CD14-positive monocyte (primary cell): ENCODE measurements at regions not wholly inside any gene's neighbourhood (a gene's known extent, or its start where the extent isn't known, plus 50 kb on each side); places are given as distances from the start of the nearest gene placed in this dataset.

Experiments used
- DNase-seq, 3 donors: peaks; one replicate each; pipeline ENCODE4 v3.0.0-alpha.2; 2011 to 2022
- H2AFZ ChIP-seq: 2 replicates; pipeline ENCODE4 v1.6.0; 2012; ENCODE audit warnings: mild to moderate bottlenecking, low read depth, low read length, inconsistent platforms; ENCODE audit not compliant: insufficient read depth, poor library complexity, severe bottlenecking
- H3K27ac ChIP-seq, 2 donors: 1 replicate in 1 of 2; 2 replicates in 1 of 2; pipeline ENCODE4 v1.5.1; 2012 to 2013; ENCODE audit warnings: low read length in 2 of 2, control low read depth in 1 of 2, inconsistent platforms in 1 of 2, low read depth in 1 of 2, mild to moderate bottlenecking in 1 of 2
- H3K27me3 ChIP-seq, 2 donors: one replicate each; pipeline versions ENCODE4 v1.6.0 to v1.6.1; 2011 to 2013; ENCODE audit warnings: low read length in 2 of 2; ENCODE audit not compliant: control insufficient read depth in 2 of 2, insufficient read depth in 2 of 2
- H3K36me3 ChIP-seq, 2 donors: replicated peaks in 1 of 2; 1 replicate in 1 of 2; 2 replicates in 1 of 2; pipeline versions ENCODE4 v1.5.1 to v1.6.1; 2012 to 2013; ENCODE audit warnings: low read length in 2 of 2, control low read depth in 1 of 2, inconsistent platforms in 1 of 2, mild to moderate bottlenecking in 1 of 2; ENCODE audit not compliant: insufficient read depth in 2 of 2, control insufficient read depth in 1 of 2
- H3K4me1 ChIP-seq, 2 donors: 1 replicate in 1 of 2; 2 replicates in 1 of 2; pipeline versions ENCODE4 v1.5.1 to v1.6.1; 2012 to 2013; ENCODE audit warnings: low read length in 2 of 2, control low read depth in 1 of 2, inconsistent platforms in 1 of 2, mild to moderate bottlenecking in 1 of 2, moderate library complexity in 1 of 2; ENCODE audit not compliant: insufficient read depth in 2 of 2, control insufficient read depth in 1 of 2
- H3K4me2 ChIP-seq: replicated peaks from 2 replicates; pipeline ENCODE3; 2012; ENCODE audit warnings: low read length, moderate library complexity, mild to moderate bottlenecking; ENCODE audit not compliant: poor library complexity, severe bottlenecking; ENCODE audit errors: extremely low read depth
- H3K4me3 ChIP-seq, 3 experiments: fragments of 200-600 bp in 1 of 3; sonication (generic) in 1 of 3; replicated peaks in 1 of 3; 1 replicate in 2 of 3; 2 replicates in 1 of 3; pipeline ENCODE4 v1.5.1; 2011 to 2013; ENCODE audit warnings: low read length in 3 of 3, mild to moderate bottlenecking in 3 of 3, control low read depth in 2 of 3, low read depth in 2 of 3, inconsistent platforms in 1 of 3, moderate library complexity in 1 of 3
- H3K79me2 ChIP-seq: 2 replicates; pipeline ENCODE4 v1.6.0; 2012; ENCODE audit warnings: mild to moderate bottlenecking, control low read depth, inconsistent platforms, low read length, moderate library complexity; ENCODE audit not compliant: insufficient read depth
- H3K9ac ChIP-seq: 2 replicates; pipeline ENCODE4 v1.6.0; 2017; ENCODE audit warnings: low read length, mild to moderate bottlenecking; ENCODE audit not compliant: insufficient read depth, poor library complexity, severe bottlenecking
- H3K9me3 ChIP-seq, 2 donors: replicated peaks in 1 of 2; 1 replicate in 1 of 2; 2 replicates in 1 of 2; pipeline versions ENCODE4 v1.5.1 to v1.6.1; 2012 to 2013; ENCODE audit warnings: low read length in 2 of 2, control low read depth in 1 of 2; ENCODE audit not compliant: control insufficient read depth in 1 of 2, insufficient read depth in 1 of 2
- H4K20me1 ChIP-seq: 2 replicates; pipeline ENCODE4 v1.6.0; 2012; ENCODE audit warnings: mild to moderate bottlenecking, low read length, control low read depth, moderate library complexity; ENCODE audit not compliant: insufficient read depth
- H3K27ac Mint-ChIP-seq, 7 donors: one replicate each; pipeline ENCODE4 v1.8.0; 2020; ENCODE audit warnings: mild to moderate bottlenecking in 7 of 7, mixed read lengths in 7 of 7, moderate library complexity in 6 of 7, inconsistent platforms in 2 of 7
- H3K27me3 Mint-ChIP-seq, 3 donors: one replicate each; pipeline ENCODE4 v1.8.0; 2021 to 2022; ENCODE audit warnings: low read depth in 3 of 3, mild to moderate bottlenecking in 3 of 3, mixed read lengths in 3 of 3, moderate library complexity in 3 of 3, inconsistent platforms in 1 of 3
- H3K36me3 Mint-ChIP-seq, 2 donors: one replicate each; pipeline ENCODE4 v1.8.0; 2020; ENCODE audit warnings: mixed read lengths in 2 of 2, inconsistent platforms in 1 of 2, mild to moderate bottlenecking in 1 of 2
- H3K4me1 Mint-ChIP-seq: one replicate; pipeline ENCODE4 v1.8.0; 2020; ENCODE audit warnings: mild to moderate bottlenecking, mixed read lengths
- H3K4me3 Mint-ChIP-seq, 2 donors: one replicate each; pipeline ENCODE4 v1.8.0; 2020; ENCODE audit warnings: mild to moderate bottlenecking in 2 of 2, mixed read lengths in 2 of 2, moderate library complexity in 1 of 2
- H3K9me3 Mint-ChIP-seq, 7 donors: one replicate each; pipeline ENCODE4 v1.8.0; 2020 to 2022; ENCODE audit warnings: mixed read lengths in 7 of 7, mild to moderate bottlenecking in 6 of 7, moderate library complexity in 6 of 7, inconsistent platforms in 2 of 7
- WGBS: methylation state at CpG from one replicate; pipeline ENCODE4 v1.1.5; 2013; ENCODE audit warnings: missing lambda C conversion rate; ENCODE audit not compliant: insufficient coverage; 5-methylcytosine and 5-hydroxymethylcytosine counted together
- intact Hi-C, 2 donors: fragments of 100-400 bp; cut with micrococcal nuclease; formaldehyde crosslinking; loops; one replicate each; pipeline versions ENCODE4 v1.15.0 to v1.15.1; 2023
- TF ChIP-seq, protein P1 (sequence below): fragments of 200-600 bp; IDR thresholded peaks from one replicate; pipeline ENCODE4 v1.8.0; 2022; ENCODE audit warnings: antibody characterized with exemption, mild to moderate bottlenecking

- H3K27ac Mint-ChIP-seq, result no peak overlapping the region
- no peaks in the 10 kb centered on the region for H3K79me2 ChIP-seq
- intact Hi-C loops, result no loop called here
- TF ChIP-seq, protein P1, sequence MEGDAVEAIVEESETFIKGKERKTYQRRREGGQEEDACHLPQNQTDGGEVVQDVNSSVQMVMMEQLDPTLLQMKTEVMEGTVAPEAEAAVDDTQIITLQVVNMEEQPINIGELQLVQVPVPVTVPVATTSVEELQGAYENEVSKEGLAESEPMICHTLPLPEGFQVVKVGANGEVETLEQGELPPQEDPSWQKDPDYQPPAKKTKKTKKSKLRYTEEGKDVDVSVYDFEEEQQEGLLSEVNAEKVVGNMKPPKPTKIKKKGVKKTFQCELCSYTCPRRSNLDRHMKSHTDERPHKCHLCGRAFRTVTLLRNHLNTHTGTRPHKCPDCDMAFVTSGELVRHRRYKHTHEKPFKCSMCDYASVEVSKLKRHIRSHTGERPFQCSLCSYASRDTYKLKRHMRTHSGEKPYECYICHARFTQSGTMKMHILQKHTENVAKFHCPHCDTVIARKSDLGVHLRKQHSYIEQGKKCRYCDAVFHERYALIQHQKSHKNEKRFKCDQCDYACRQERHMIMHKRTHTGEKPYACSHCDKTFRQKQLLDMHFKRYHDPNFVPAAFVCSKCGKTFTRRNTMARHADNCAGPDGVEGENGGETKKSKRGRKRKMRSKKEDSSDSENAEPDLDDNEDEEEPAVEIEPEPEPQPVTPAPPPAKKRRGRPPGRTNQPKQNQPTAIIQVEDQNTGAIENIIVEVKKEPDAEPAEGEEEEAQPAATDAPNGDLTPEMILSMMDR, result no peak
- H2AFZ ChIP-seq, result no peak overlapping the region
- WGBS, result no CpG with 5 or more reads among the region's 4 CpGs
- peaks cover 2 to 8% (median 5%) of the 10 kb centered on the region in 7 donors for H3K9me3 Mint-ChIP-seq
- peaks cover 0 to 2% (median 0%) of the 10 kb centered on the region in 3 donors for H3K27me3 Mint-ChIP-seq
- DNase-seq, result no peak
- no peak overlapping the region for H3K4me3 ChIP-seq
- no peaks in the 10 kb centered on the region for H3K36me3 Mint-ChIP-seq
- no peak overlapping the region for H3K9ac ChIP-seq
- no peak overlapping the region for H3K27ac ChIP-seq
- no peaks in the 10 kb centered on the region for H3K27me3 ChIP-seq
- no peak overlapping the region for H3K4me2 ChIP-seq
- H3K4me3 Mint-ChIP-seq, result no peak overlapping the region
- H4K20me1 ChIP-seq, result no peaks in the 10 kb centered on the region
- no peaks in the 10 kb centered on the region for H3K36me3 ChIP-seq
- peaks cover 0 to 10% of the 10 kb centered on the region in 2 donors for H3K9me3 ChIP-seq
- no peaks in the 10 kb centered on the region for H3K4me1 ChIP-seq
- no peaks in the 10 kb centered on the region for H3K4me1 Mint-ChIP-seq
Observed at GRCh38 chr11:87493516-87493915, 455.8 kb downstream of the TMEM135 start.

GRCh38 chr11:87491381-87491780, 453.6 kb downstream of the TMEM135 start:
- H3K4me3 ChIP-seq, result no peak overlapping the region

More at GRCh38 chr11:87491381-87491780, 453.6 kb downstream of the TMEM135 start:
- Mint-ChIP-seq H3K9me3 (peaks cover 0 to 7% (median 2%) of the 10 kb centered on the region in 7 donors), H3K4me3 (no peak overlapping the region), H3K27me3 (peaks cover 0 to 2% (median 0%) of the 10 kb centered on the region in 3 donors), H3K36me3 (no peaks in the 10 kb centered on the region), H3K27ac (no peak overlapping the region), H3K4me1 (no peaks in the 10 kb centered on the region)
- Histone ChIP-seq H3K36me3 (no peaks in the 10 kb centered on the region), H3K27ac (no peak overlapping the region), H4K20me1 (no peaks in the 10 kb centered on the region), H3K79me2 (no peaks in the 10 kb centered on the region), H3K4me2 (no peak overlapping the region), H3K9ac (no peak overlapping the region), H3K4me1 (no peaks in the 10 kb centered on the region), H3K9me3 (no peaks in the 10 kb centered on the region), H3K27me3 (no peaks in the 10 kb centered on the region), H2AFZ (no peak overlapping the region)
- DNase-seq, result no peak
- TF ChIP-seq, protein P1, result no peak
- WGBS, result no CpG with 5 or more reads among the region's 3 CpGs
- intact Hi-C loops, result no loop called here
